ENCODE measurements at regions not wholly inside any gene's neighbourhood (a gene's known extent, or its start where the extent isn't known, plus 50 kb on each side); places are given as distances from the start of the nearest gene placed in this dataset.

DNA sequence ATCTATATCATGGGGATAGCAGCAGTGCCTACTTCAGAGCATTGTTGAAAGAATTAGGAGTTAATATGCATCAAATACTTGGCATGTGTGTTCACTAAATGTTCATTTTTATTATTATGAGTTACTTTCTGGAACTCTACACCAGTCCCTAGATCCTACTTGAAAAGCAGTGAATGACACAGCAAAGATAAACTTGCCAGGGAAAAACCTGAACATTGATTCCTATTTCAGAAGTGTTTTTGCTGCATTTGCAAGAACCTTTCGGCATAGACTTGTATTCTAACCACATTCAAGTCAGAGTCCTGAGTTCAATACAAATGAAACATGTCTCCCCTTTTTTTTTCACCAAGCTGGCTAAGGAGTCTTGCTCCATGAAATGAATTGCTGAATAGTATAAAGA lies 187.4 kb upstream of the TAB2 start:
- H3K36me3 ChIP-seq (replicated peaks; ENCODE audit: insufficient read depth, low read depth): no peaks in the 10 kb centered on the region
- WGBS (ENCODE audit: low lambda C conversion rate, missing lambda C conversion rate): 83% methylated on average over 1 of the region's 1 CpG
- H2AFZ ChIP-seq: no peak overlapping the region
- DNase-seq (ENCODE audit: low spot score): no peak
- H3K4me1 ChIP-seq (ENCODE audit: insufficient read depth): no peaks in the 10 kb centered on the region
- H3K27ac ChIP-seq: peak overlapping the region; percentile 51
- no peaks in the 10 kb centered on the region for H3K79me2 ChIP-seq
- no peaks in the 10 kb centered on the region for H3K27me3 ChIP-seq
- no peak overlapping the region for H3K4me2 ChIP-seq
- H3K9me3 ChIP-seq (ENCODE audit: low read depth): no peaks in the 10 kb centered on the region
- H3K9me2 ChIP-seq (replicated peaks; ENCODE audit: insufficient read depth): no peaks in the 10 kb centered on the region
- no peak for TF ChIP-seq EZH2 (IDR thresholded peaks at IDR 0.05; ENCODE audit: borderline replicate concordance)
- TF ChIP-seq, protein P1, sequence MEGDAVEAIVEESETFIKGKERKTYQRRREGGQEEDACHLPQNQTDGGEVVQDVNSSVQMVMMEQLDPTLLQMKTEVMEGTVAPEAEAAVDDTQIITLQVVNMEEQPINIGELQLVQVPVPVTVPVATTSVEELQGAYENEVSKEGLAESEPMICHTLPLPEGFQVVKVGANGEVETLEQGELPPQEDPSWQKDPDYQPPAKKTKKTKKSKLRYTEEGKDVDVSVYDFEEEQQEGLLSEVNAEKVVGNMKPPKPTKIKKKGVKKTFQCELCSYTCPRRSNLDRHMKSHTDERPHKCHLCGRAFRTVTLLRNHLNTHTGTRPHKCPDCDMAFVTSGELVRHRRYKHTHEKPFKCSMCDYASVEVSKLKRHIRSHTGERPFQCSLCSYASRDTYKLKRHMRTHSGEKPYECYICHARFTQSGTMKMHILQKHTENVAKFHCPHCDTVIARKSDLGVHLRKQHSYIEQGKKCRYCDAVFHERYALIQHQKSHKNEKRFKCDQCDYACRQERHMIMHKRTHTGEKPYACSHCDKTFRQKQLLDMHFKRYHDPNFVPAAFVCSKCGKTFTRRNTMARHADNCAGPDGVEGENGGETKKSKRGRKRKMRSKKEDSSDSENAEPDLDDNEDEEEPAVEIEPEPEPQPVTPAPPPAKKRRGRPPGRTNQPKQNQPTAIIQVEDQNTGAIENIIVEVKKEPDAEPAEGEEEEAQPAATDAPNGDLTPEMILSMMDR (IDR thresholded peaks at IDR 0.05; ENCODE audit: poor library complexity): no peak
- no peak for TF ChIP-seq EZH2phosphoT487 (IDR thresholded peaks at IDR 0.05; ENCODE audit: low read depth, severe bottlenecking, unreplicated experiment)
- no peaks in the 10 kb centered on the region for H4K20me1 ChIP-seq (ENCODE audit: insufficient read depth, poor library complexity, severe bottlenecking)
- H3K4me3 ChIP-seq: no peak overlapping the region

DNA sequence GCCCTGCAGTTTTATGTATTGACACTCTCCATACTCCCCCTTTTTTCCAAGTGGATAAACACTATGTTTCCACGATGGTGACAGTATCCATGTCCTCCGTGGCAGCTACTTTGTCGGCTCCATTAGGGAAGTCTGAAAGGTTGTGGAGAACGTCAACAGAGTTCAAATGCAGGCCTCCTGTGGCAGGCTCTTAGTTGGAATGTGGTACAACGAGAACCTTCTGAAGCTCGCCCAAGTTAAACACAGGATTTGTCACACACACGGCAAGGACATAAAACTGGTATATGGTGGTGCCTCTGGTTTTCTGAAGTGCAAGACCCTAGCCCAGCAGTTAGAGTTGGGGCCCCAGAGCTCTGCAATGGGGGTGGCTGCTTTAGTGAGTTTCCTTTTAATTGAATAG lies 187.0 kb upstream of the TAB2 start:
- Histone ChIP-seq H3K27me3 (no peaks in the 10 kb centered on the region), H3K9me2 (replicated peaks; ENCODE audit: insufficient read depth) (no peaks in the 10 kb centered on the region), H3K36me3 (replicated peaks; ENCODE audit: insufficient read depth, low read depth) (no peaks in the 10 kb centered on the region), H2AFZ (peak overlapping the region; percentile 26), H3K79me2 (no peaks in the 10 kb centered on the region), H3K4me3 (no peak overlapping the region), H3K9me3 (ENCODE audit: low read depth) (no peaks in the 10 kb centered on the region), H3K4me2 (no peak overlapping the region), H4K20me1 (ENCODE audit: insufficient read depth, poor library complexity, severe bottlenecking) (no peaks in the 10 kb centered on the region), H3K27ac (peak overlapping the region; percentile 51), H3K4me1 (ENCODE audit: insufficient read depth) (no peaks in the 10 kb centered on the region)
- WGBS (ENCODE audit: low lambda C conversion rate, missing lambda C conversion rate): 34% methylated on average over 7 of the region's 7 CpGs
- TF ChIP-seq, protein P1 (IDR thresholded peaks at IDR 0.05; ENCODE audit: poor library complexity): no peak
- TF ChIP-seq EZH2 (IDR thresholded peaks at IDR 0.05; ENCODE audit: borderline replicate concordance): no peak
- TF ChIP-seq EZH2phosphoT487 (IDR thresholded peaks at IDR 0.05; ENCODE audit: low read depth, severe bottlenecking, unreplicated experiment): no peak
- no peak for DNase-seq (ENCODE audit: low spot score)

- 74% methylated on average over 4 of the region's 4 CpGs for WGBS (ENCODE audit: low lambda C conversion rate, missing lambda C conversion rate)
- TF ChIP-seq EZH2 (IDR thresholded peaks at IDR 0.05; ENCODE audit: borderline replicate concordance) (no peak), EZH2phosphoT487 (IDR thresholded peaks at IDR 0.05; ENCODE audit: low read depth, severe bottlenecking, unreplicated experiment) (no peak)
- TF ChIP-seq, protein P1 (IDR thresholded peaks at IDR 0.05; ENCODE audit: poor library complexity): no peak
- Histone ChIP-seq H3K4me2 (no peak overlapping the region), H3K9me2 (replicated peaks; ENCODE audit: insufficient read depth) (no peaks in the 10 kb centered on the region), H3K27ac (no peak overlapping the region), H3K9me3 (ENCODE audit: low read depth) (no peaks in the 10 kb centered on the region), H4K20me1 (ENCODE audit: insufficient read depth, poor library complexity, severe bottlenecking) (no peaks in the 10 kb centered on the region), H3K36me3 (replicated peaks; ENCODE audit: insufficient read depth, low read depth) (no peaks in the 10 kb centered on the region), H3K4me1 (ENCODE audit: insufficient read depth) (no peaks in the 10 kb centered on the region), H3K4me3 (no peak overlapping the region), H3K79me2 (no peaks in the 10 kb centered on the region), H3K27me3 (no peaks in the 10 kb centered on the region), H2AFZ (no peak overlapping the region)
- DNase-seq (ENCODE audit: low spot score): no peak
Measured at GRCh38 chr6:149131891-149132290, 185.6 kb upstream of the TAB2 start.

GRCh38 chr6:149132336-149132735 lies 185.2 kb upstream of the TAB2 start:
- Histone ChIP-seq H3K9me2 (replicated peaks; ENCODE audit: insufficient read depth) (no peaks in the 10 kb centered on the region), H3K9me3 (ENCODE audit: low read depth) (no peaks in the 10 kb centered on the region), H3K4me3 (no peak overlapping the region), H3K79me2 (no peaks in the 10 kb centered on the region), H2AFZ (no peak overlapping the region), H3K27me3 (no peaks in the 10 kb centered on the region), H3K27ac (no peak overlapping the region), H3K36me3 (replicated peaks; ENCODE audit: insufficient read depth, low read depth) (no peaks in the 10 kb centered on the region), H3K4me1 (ENCODE audit: insufficient read depth) (no peaks in the 10 kb centered on the region), H4K20me1 (ENCODE audit: insufficient read depth, poor library complexity, severe bottlenecking) (no peaks in the 10 kb centered on the region), H3K4me2 (no peak overlapping the region)
- no peak for DNase-seq (ENCODE audit: low spot score)
- WGBS (ENCODE audit: low lambda C conversion rate, missing lambda C conversion rate): 87% methylated on average over 3 of the region's 3 CpGs
- TF ChIP-seq EZH2 (IDR thresholded peaks at IDR 0.05; ENCODE audit: borderline replicate concordance): no peak
- no peak for TF ChIP-seq EZH2phosphoT487 (IDR thresholded peaks at IDR 0.05; ENCODE audit: low read depth, severe bottlenecking, unreplicated experiment)
- TF ChIP-seq, protein P1 (IDR thresholded peaks at IDR 0.05; ENCODE audit: poor library complexity): no peak

Data from hepatocyte (in vitro differentiated cells).